ENCODE measurements at regions not wholly inside any gene's neighbourhood (a gene's known extent, or its start where the extent isn't known, plus 50 kb on each side); places are given as distances from the start of the nearest gene placed in this dataset.

- no peak for TF ChIP-seq CTCF (IDR thresholded peaks at IDR 0.05)
- TF ChIP-seq TCF7L2 (IDR thresholded peaks at IDR 0.05; ENCODE audit: low read depth, low read length) = no peak
- no peak for TF ChIP-seq POLR2AphosphoS5 (IDR thresholded peaks at IDR 0.05; ENCODE audit: low read depth, low read length)
- TF ChIP-seq SIN3A (IDR thresholded peaks at IDR 0.05; ENCODE audit: borderline replicate concordance, insufficient read depth, low read depth, low read length) = no peak
These were observed 215.6 kb upstream of the TNP1 start for GRCh38 chr2:217075268-217076057.

All from Panc1 (cell line).